ENCODE measurements at regions not wholly inside any gene's neighbourhood (a gene's known extent, or its start where the extent isn't known, plus 50 kb on each side); places are given as distances from the start of the nearest gene placed in this dataset.
A peak's percentile ranks its signal among the peaks of the same experiment; 100 is the strongest.

DNA sequence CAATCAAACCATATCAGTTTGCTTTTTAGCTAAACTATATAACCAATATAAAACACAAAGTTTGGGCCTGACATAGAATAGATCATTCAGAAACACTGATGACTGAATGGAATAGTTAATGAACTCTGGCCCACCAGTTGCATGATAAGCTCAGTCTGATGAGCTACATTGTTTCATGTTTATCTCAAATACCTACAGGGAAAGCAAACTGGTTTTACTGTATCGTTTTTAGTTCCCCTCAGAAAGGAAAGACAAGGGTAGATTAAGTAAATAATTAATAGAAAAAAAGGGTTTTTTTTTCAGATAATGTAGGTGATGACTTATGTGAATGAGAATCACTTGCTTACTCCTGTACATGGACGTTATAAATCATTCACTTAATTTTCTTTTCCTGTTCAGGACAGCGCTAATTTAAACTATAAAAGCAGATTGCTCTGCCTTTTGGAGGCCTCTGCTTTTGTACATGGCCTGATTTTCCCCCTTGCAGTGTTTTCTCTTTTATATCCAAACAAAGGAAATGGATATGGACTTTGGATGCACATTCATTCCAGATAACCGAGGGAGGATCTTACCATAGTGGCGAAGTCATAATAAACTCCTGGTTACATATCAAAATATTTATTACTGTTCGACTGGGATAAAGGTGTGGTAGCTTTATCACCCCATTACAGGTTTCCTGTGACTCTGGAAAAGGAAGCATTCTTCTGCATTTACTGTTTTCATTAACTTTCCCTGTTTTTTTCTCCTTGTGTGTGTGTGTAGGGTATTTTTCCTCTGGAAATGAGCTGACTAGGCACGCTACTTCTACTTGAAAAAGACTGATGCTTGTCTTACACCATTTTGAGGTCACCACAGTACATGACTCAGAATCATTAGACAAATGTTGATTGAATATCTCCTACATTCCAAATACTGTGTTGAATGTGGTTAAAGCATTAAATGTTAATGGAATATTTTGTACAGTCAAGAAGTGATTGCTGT lies 373.1 kb upstream of the HS3ST1 start:
- DNase-seq: no peak

DNA sequence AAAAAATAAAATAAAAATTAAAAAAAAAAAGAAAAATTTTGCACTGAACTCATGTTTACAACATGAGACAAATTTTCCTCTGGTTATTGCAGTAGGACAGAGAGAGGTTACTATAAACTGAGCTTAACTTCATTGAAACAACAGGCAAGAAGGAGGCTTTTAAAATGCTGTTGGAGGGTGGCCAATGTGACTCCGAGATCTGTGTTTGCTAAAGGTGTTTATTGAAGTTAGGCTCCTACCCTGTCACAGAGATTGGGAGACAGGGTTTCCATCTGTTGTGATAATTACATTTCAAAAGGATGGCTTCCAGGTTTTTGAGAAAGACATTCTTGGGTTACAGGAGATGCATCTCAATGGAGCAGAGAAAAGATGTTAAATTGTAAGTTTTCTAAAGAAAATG lies 370.5 kb upstream of the HS3ST1 start:
- no peak for DNase-seq

DNA sequence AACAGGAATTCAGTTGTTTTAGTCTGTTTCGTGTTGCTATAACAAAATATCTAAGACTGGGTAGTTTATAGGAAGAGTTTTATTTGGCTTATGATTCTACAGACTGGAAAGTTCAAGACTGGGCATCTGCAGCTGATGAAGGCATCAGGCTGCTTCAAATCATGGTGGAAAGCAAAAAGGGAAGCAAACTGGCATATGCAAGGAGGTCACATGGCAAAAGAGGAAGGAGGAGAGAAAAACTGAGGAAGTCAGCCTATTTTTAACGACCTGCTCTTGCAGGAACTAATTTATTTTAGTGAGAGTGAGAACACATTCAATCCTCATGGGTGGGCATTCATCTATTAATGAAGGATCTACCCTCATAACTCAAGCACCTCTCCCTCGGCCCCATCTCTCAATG lies 363.1 kb upstream of the HS3ST1 start:
- DNase-seq: peak; percentile 49

DNA sequence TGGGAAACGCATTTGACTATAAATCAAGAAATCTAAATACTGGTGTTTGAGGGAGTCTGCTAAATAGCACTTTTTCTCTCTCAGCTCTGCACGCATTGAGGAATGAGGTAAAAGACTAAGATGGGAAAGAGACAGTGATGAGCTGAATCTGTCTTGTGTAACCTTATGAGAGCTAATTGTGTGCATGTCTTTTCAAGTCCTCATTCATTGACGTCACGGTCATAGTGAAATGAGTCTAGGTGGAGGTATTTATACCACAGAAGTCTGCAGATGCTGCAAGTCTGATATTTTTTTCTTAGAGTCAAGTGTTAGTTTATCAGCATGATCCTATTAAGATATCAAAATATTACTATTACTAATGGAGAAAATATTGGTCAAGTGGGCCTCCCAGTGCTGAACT lies 361.5 kb upstream of the HS3ST1 start:
- no peak for DNase-seq

DNA sequence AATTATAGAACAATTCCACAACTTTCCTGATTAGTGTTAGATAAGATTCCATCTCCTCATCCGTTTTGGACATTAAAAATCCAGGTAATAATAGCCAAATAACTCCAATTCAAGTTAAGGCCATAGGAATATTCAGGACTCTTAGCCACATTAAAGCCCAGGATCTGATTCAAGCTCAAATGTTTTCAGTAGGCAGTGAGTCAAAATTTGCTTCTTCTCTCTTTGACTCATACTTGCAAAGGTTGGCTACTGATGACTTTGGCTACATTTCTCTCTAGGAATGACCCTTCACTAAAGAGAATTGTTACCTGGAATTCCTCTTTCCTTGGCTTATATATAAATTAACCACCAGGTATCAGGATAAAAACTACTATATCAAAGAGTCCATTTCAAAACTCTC lies 354.9 kb upstream of the HS3ST1 start:
- DNase-seq: no peak

DNA sequence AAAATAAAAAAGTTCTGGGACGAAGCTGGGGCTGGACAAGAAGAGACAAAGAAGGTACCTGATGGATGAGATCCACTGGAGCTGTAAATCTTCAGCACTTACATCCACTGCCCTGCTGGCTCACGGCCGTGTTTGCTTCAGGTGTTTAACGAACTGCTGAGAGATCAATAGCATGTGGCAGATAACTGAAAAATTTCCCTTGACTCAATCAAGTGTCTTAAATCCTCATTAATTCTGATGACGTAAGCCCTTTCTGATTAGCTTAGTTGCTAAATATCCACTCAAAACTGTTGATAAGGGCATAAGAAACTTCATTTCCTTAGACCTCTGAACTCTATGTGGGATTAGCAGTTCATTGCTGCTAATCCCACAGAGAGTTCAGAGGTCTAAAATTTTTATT lies 354.2 kb upstream of the HS3ST1 start:
- no peak for DNase-seq

DNA sequence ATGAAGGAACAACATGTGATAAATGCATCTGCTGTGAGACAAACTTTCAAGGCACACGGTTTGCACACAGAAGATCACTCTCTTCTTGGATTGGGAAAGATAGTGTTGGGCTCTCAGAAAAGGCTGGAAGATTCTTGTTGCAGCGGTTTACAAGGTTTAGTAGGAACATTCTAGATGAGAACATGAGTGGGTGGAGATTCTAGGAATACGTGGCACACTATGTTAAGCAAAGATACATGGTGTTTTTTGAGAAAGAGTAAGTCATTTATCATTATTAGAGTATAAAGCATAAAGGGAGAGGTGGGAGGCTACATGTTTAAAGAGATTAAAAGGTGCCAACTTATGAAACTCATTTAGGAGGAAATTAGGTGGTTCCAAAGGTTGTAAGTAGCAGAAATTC lies 348.8 kb upstream of the HS3ST1 start:
- DNase-seq: no peak

DNA sequence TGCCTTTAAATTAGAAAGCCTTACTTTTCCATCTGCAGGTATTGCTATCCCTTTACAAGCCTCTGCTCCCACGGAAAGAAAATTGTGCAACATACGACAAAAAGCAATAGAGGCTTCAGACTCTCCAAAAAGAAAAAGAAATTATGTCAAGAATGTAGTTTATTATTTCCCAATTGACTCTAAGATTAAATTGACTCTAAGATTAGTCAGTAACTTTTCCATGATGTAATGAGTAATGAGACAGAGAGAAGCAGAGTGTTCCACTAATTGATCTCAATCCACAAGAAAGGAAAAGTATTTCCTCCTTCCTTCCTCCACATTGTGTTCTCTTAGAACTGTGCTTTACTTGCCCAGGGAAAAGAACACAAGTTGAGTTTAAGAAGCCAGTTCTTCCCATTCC lies 345.7 kb upstream of the HS3ST1 start:
- DNase-seq: no peak

DNA sequence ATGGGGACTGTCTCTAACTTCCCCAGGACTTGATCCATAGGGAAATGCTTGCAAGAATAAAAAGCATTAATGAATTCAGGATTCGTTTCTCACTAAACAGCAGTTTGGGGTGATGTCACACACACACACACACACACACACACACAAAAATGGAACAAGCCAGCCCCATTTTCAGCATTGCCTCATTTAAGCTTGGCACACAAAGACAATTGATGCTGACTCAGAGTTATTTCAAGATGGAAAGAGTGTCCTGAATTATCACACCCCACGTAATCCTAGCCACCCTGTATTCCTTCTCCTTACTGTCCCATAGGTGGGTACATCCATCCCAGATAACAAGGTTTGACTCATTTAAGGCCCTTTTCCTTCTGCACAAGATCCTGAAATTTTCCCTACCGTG lies 345.1 kb upstream of the HS3ST1 start:
- no peak for DNase-seq

DNA sequence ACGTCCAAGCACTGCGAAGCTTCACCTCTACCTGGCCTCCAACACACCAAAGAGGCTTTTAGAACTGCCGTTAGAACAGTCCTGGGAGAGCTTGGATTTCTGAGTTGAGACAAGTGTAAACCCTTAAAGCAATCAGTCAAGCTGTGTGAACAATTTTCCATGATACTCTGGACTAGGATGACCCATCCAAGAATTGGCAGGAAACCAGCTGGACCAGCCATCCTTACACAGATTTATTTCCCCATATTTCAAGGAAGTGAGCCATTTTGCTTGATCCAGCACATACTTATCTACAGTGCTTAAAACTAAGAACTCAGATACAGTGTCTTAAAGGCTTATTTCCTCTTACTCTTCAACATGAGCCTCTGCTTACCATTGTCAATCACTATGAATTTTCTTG lies 340.7 kb upstream of the HS3ST1 start:
- no peak for DNase-seq

DNA sequence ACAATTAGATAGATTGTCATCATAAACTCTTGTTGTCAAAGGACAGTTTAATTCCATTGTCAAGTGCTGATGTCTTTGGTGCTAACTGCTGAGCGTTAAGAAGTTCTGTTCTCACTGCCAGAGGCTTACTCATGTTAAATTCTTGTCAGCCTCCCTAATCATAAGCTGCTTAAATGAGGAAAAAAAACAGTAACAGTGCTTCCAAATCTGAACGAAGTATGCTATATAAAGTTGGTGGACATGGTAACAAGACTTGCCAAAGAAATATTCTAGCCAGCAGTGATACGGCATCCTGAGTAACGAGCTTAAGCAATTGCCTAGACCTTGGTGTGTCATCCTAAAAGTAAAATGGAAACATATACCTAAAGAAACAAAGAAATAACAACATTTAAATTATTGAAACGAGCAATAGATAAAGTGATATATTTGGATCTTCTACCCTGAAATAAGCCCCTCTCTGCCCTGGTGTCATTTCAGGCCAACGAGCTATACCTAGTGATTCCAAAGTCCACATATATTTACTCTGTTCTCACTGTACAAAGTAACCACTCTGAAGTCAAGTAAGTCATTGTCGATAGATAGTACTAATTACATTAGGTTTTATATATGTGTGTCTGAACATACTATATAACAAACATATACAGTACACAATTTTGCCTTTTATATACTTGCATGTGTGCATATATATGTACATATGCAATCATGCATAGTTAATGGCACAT lies 339.7 kb upstream of the HS3ST1 start:
- no peak for DNase-seq

DNA sequence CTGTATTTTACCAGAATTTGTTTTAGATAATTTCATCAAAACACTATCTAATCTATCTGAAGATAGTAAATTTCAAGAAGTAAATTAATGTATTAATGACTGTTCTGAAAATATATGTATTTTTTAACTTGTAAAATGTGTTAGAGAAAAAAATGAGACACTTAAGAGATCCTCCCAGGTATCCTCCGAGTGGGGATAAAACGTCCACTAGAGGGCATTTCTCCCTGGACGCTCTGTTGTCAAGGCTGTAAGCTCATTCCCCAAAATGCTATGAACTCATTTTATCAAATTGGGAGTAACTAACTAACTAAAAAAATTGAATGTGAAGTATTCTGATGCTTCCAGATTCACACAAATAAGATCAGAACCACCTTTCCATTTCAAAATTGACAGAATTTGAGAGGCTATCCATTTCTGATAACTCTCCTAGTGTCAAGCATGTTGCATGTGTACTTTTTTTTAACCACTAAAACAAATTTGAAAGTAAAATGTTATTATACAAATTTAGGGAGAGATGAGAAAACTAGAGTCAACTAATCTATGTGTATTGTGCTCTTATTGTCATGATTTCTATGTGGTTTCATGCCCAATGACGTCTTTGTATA lies 337.3 kb upstream of the HS3ST1 start:
- peak; percentile 73 for DNase-seq

DNA sequence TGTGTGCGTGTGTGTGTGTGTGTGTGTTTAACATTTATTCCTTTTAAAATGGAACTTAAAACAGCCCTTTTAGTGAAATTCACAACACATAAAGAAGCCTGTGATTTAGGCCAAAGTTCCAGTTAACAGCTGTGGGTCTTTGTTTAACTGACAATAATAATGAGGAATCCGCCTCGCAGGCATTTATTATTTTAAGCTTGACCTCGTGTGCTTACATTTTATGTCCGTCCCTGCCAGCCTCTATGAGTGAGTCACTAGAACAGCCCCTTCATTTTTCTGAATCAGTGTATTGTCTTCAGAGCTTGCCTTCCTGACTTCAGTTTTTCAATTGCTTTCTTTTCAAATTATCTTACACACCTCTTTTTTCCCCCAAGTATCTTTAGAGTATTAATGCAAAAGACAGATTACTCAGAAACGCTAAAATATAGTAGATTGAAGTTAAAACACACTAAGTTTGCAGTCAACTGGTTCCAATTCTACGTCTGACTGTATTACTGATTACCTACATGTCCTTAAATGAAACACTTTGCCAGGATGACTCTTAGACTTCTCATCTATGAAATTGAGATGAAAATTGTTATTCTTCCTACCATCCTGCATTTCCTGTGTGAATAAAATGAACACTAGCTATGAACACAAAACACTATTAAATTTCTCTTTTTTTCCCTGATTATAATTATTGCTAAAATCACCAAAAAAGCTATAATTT lies 319.6 kb upstream of the HS3ST1 start:
- no peak for DNase-seq

DNA sequence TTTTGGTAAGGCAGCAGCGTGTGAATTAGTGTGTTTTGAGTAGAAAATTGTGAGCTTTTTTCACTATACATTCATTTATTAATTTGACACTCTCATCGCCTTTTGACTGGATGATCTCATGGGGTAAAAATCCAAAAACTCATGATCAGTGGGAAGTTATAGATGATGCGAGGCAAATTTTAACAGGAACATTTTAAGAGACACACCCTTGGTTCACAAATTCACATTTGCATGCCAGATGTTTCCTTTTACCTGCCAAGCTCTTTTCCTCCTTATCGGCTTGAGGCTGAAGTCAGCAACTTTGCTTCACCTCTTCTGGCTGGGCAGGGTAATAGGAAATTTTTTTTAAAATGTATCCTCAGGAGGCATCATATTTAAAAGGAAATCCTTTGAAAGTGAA lies 318.0 kb upstream of the HS3ST1 start:
- no peak for DNase-seq

DNA sequence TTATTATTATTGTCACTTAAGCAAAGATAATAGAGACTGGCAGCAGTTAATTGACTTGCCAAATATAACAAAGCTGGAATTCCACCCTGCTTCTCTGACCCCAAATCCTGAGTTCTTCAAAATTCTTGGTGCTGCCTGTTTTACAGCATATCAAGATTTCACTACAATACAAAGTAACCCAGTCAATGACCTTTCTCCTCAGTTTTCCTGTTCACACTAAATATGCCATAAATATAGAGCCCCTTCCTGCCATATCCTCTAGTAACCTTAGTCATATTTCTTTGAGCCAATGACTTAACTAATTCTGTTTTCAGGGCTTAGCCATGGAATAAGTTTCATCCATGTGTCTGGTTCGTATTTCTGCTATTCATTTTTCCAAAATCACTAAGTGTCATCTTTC lies 315.3 kb upstream of the HS3ST1 start:
- DNase-seq: no peak

DNA sequence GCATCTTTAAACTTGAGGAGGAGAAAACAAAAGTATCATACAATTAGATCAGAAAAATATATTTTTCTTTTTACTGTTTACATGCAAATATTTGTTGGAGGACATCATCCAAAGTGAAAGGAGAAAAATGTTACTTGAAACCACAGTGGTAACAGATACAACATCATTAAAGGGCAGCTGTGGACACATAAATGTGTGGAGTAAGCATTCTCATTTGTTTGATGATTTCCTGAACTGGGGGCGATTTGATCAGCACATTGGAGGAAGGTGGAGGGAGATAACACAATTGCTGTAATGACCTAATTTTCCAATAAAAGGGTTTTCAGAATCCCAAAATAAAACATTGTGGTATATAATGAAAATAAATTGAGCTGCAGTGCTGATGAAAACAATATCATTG lies 314.5 kb upstream of the HS3ST1 start:
- no peak for DNase-seq

DNA sequence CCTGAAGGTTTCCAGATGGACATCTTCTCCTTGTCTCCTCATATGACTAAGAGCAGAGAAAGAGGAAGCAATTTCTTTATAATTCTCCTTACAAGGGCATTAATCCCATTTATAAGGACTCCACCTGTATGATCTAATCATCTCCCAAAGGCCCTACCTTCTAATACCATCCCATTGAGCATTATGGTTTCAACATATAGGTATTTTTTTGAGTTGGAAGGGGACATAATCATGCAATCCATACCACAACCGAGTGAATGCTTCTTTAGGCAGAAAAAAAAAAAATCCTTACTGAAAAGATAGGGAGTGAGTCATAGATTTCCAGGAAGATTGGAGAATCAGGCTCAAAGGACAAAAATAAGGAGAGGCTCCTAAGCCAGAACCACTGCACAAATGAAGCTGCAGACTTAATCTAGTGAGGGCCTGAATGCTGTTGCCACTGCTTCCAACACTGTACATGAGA lies 312.5 kb upstream of the HS3ST1 start:
- DNase-seq: peak; percentile 20

DNA sequence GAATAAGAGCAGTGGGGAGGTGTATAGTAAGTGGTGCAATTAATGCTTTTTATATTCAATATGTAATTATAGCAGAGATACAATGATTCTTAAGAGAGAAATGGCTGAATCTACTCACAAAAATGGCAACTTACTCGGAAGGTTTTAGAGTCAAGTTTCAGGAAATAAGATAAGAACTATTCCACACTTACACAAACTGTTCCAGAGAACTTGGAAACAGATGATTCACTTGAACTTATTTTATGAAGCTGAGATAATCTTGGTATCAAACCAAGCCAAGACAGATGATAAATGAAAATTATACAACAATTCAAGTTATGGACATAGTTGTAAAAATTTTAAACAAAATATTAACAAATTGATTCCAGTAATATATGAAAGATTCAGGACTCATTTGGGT lies 311.3 kb upstream of the HS3ST1 start:
- no peak for DNase-seq

DNA sequence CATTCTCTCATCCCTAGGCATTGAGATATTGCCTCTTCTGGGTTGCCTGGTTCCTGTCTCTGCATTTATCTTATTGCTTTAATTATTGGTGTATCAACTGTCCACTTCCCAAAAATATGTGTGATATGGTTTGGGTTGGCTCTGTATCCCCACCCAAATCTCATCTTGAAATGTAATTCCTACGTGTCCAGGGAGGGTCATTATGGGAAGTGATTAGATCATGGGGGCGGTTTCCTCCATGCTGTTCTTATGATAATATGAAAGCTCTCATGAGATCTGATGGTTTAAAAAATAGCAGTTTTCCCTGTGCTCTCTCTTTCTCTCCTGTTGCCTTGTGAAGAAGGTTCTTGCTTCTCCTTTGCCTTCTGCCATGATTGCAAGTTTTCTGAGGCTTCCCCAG lies 308.3 kb upstream of the HS3ST1 start:
- DNase-seq: no peak

DNA sequence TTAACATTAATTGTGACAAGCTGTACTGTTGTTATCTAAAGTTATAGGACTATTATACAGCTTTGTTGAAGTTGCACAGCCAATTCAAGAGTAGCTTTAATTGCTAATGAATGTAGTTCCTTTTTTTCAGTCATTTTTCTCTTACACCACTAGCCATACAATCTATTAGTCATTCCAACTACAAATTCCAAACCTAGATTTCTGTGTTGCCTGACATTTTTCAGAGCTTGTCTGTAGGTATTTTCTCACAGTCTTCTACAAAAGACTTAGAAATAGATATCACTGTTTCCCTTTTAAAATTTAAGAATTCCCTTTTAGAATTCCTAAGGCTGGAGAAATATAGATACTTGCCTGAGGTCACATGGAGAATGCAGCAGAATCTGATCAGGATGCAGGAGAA lies 307.0 kb upstream of the HS3ST1 start:
- DNase-seq: no peak

DNA sequence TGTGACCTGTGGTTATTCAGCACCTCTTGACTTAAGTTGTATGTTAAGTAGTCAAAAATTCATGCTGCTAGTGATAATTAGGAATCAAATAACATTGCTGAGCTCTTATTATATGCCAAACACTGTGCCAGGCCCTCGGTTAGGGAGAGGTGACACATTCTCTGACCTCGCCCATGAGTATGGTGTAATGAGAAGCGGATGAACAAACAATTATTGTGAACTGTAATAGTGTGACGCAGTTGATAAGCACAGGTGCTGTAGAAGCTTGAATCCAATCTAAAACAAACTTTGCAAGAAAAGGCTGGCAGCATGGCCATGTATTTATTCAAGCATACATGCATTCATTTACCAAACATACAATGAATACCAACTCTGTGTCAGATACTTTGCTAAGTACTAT lies 303.5 kb upstream of the HS3ST1 start:
- no peak for DNase-seq

DNA sequence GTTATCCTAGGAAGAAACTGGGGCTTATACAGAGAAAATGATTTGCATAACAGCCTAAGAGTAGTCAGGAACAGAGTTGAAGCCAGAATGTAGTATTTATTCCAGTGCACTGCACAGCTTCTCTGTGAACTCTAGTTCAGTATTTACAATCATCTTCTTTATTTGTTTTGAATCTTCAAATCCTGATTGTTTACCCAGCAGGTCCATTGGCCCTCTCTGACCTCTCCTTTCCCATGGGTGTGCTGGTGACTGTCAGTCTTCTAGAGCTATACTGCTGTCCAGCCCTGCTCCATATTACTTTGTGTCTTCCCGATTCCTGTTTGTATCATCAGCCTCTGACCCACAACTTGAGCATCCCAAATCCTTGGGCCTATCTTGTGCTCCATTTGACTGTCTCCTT lies 301.9 kb upstream of the HS3ST1 start:
- DNase-seq: no peak

DNA sequence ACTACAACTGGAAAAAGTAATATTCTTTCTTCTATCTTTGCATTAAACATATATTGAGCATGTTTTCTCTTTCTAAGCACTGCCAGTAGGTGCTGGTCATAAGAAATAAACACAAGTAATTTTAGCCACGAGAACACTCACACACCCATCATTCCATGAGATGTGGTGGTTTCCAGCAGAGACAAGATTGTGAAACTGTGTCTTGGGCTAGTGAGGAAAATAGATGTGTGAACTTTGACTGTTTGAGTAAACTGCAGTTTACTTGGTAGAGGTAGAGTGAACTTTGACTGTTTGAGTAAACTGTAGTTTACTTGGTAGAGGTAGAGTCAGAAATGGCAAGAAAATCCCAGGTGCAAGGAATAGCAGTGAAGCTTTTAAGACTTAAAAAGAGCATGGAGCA lies 300.9 kb upstream of the HS3ST1 start:
- no peak for DNase-seq
